ENCODE measurements at regions not wholly inside any gene's neighbourhood (a gene's known extent, or its start where the extent isn't known, plus 50 kb on each side); places are given as distances from the start of the nearest gene placed in this dataset.

DNA sequence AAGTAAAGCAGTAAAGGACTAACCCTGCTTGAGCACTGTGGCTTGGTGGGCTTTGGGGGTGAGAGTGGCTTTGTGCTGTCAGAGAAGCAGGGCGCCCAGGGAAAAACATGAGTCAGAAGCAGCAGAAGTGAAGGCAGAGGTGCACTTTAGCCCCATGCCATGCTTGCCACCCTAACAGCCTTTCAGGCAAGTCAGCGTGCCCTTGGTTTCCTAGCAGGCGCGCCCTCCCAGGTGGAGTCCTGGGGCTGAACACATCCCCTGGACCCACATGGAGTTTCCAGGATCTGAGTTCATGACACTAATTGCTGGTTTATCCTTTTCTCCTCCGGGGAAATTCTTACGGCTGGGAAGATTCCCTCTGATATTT is 106.6 kb downstream of the TLR5 start:
- in situ Hi-C loops (cut with MboI; ENCODE audit: low sequenced_read_pairs): no loop called here

More for the DNA sequence above, 106.6 kb downstream of the TLR5 start:
- H3K14ac ChIP-seq (replicated peaks; ENCODE audit: low read depth, low read length): no peak overlapping the region
- H4K91ac ChIP-seq (ENCODE audit: insufficient read depth, low read depth, low read length): no peak overlapping the region
- DNase-seq: no peak
- no peak overlapping the region for H2AFZ ChIP-seq (replicated peaks; ENCODE audit: low read length, poor library complexity)
- no peak overlapping the region for H2BK120ac ChIP-seq (ENCODE audit: low read depth, low read length)
- no CpG with 5 or more reads among the region's 6 CpGs for WGBS, 2 experiments (ENCODE audit: extremely low coverage in 2 of 2, insufficient read length in 1 of 2)
- H2BK15ac ChIP-seq (ENCODE audit: low read depth, low read length): no peak overlapping the region
- no peak overlapping the region for H3K56ac ChIP-seq (ENCODE audit: extremely low read depth, insufficient read depth, low read length)
- H4K20me1 ChIP-seq (ENCODE audit: insufficient read depth, low read length): no peaks in the 10 kb centered on the region
- H2BK20ac ChIP-seq (ENCODE audit: low read depth, low read length): no peak overlapping the region
- H4K5ac ChIP-seq (ENCODE audit: low read depth, low read length): no peak overlapping the region
- H3K4ac ChIP-seq (ENCODE audit: low read depth, low read length): no peak overlapping the region
- no peak overlapping the region for H3K27ac ChIP-seq (ENCODE audit: insufficient read depth, low read length)
- intact Hi-C loops (cut with micrococcal nuclease): no loop called here
- no peak overlapping the region for H2AK5ac ChIP-seq (ENCODE audit: low read depth, low read length)
- no peak overlapping the region for H3K4me3 ChIP-seq (ENCODE audit: insufficient read depth, low read depth, low read length)
- ChIA-PET CTCF (no interaction called here), POLR2A (ENCODE audit: unreplicated experiment) (no interaction called here)
- no peak overlapping the region for H4K8ac ChIP-seq (ENCODE audit: low read depth in 2 of 2, low read length in 2 of 2)
- no peaks in the 10 kb centered on the region for H3K9me1 ChIP-seq (ENCODE audit: insufficient read depth, low read length)
- no peak overlapping the region for H3K4me2 ChIP-seq (ENCODE audit: low read depth, low read length)
- H3K27me3 ChIP-seq (ENCODE audit: control insufficient read depth, insufficient read depth, low read length): peaks cover 23% of the 10 kb centered on the region
- no peak for ATAC-seq (ENCODE audit: low read depth)
- TF ChIP-seq RFX5 (IDR thresholded peaks at IDR 0.05; ENCODE audit: low read depth, low read length) (no peak), FOS (IDR thresholded peaks at IDR 0.05; ENCODE audit: low read depth, low read length) (no peak), MAFK (IDR thresholded peaks at IDR 0.05; ENCODE audit: low read depth, low read length) (no peak), CEBPB (IDR thresholded peaks at IDR 0.05; ENCODE audit: low read depth, low read length) (no peak), RAD21 (IDR thresholded peaks at IDR 0.05; ENCODE audit: low read length) (no peak), MAZ (IDR thresholded peaks at IDR 0.05; ENCODE audit: borderline replicate concordance, low read depth, low read length) (no peak), BHLHE40 (IDR thresholded peaks at IDR 0.05; ENCODE audit: low read depth, low read length) (no peak), RCOR1 (IDR thresholded peaks at IDR 0.05; ENCODE audit: insufficient replicate concordance, low read length) (no peak), SMC3 (IDR thresholded peaks at IDR 0.05; ENCODE audit: low read depth, low read length) (no peak)
- no peak overlapping the region for H2AK9ac ChIP-seq (replicated peaks; ENCODE audit: low read depth, low read length, poor library complexity)
- no peaks in the 10 kb centered on the region for H3K36me3 ChIP-seq (ENCODE audit: control insufficient read depth, insufficient read depth, low read length)
- no peak overlapping the region for H3K18ac ChIP-seq (ENCODE audit: low read depth, low read length)
- dilution Hi-C loops (cut with HindIII; ENCODE audit: low sequenced_read_pairs, unreplicated experiment): no loop called here
- no peak overlapping the region for H2BK5ac ChIP-seq (ENCODE audit: low read depth, low read length, poor library complexity, severe bottlenecking)
- no peak overlapping the region for H3K9ac ChIP-seq (ENCODE audit: low read depth, low read length)
- no peaks in the 10 kb centered on the region for H3K9me3 ChIP-seq (ENCODE audit: control insufficient read depth, insufficient read depth, low read length)
- H3K23ac ChIP-seq (ENCODE audit: low read depth, low read length): no peak overlapping the region
- no peaks in the 10 kb centered on the region for H3K79me1 ChIP-seq (ENCODE audit: low read depth in 1 of 2, low read length in 2 of 2)
- H3K4me1 ChIP-seq (ENCODE audit: control insufficient read depth, insufficient read depth, low read length): no peaks in the 10 kb centered on the region
- no TSS peak for BruUV-seq (replicated peaks)
